ENCODE measurements at regions not wholly inside any gene's neighbourhood (a gene's known extent, or its start where the extent isn't known, plus 50 kb on each side); places are given as distances from the start of the nearest gene placed in this dataset.
"Not testable (repeated sequence)": the region's sequence is repeated elsewhere in the genome, so short reads cannot be mapped to it uniquely, and the experiment has no call there.

GRCh38 chr1:146475086-146475485 is 246.3 kb upstream of the NOTCH2NLA start:
- not testable (repeated sequence) for H3K9ac ChIP-seq (ENCODE audit: low read depth in 1 of 3, low read length in 3 of 3); H3K9me3 ChIP-seq (ENCODE audit: control insufficient read depth in 3 of 3, low read length in 3 of 3); H3K4me3 ChIP-seq (ENCODE audit: low read length in 3 of 3); H3K36me3 ChIP-seq (ENCODE audit: control insufficient read depth in 3 of 3, insufficient read depth in 3 of 3, low read length in 3 of 3); H3K4me1 ChIP-seq (ENCODE audit: control insufficient read depth in 3 of 3, insufficient read depth in 3 of 3, low read length in 3 of 3); H3K27me3 ChIP-seq (ENCODE audit: control insufficient read depth in 3 of 3, insufficient read depth in 3 of 3, low read length in 3 of 3); H3K27ac ChIP-seq (ENCODE audit: low read depth, low read length)

GRCh38 chr1:146474216-146474615 is 245.4 kb upstream of the NOTCH2NLA start:
- not testable (repeated sequence) for H3K27ac ChIP-seq (ENCODE audit: low read depth, low read length); H3K9ac ChIP-seq (ENCODE audit: low read depth in 1 of 3, low read length in 3 of 3)

GRCh38 chr1:146472192-146472861 is 243.5 kb upstream of the NOTCH2NLA start:
- not testable (repeated sequence) for H3K27ac ChIP-seq (ENCODE audit: low read depth, low read length); H3K4me1 ChIP-seq (ENCODE audit: control insufficient read depth in 3 of 3, insufficient read depth in 3 of 3, low read length in 3 of 3); H3K36me3 ChIP-seq (ENCODE audit: control insufficient read depth in 3 of 3, insufficient read depth in 3 of 3, low read length in 3 of 3); H3K9me3 ChIP-seq (ENCODE audit: control insufficient read depth in 3 of 3, low read length in 3 of 3); H3K27me3 ChIP-seq (ENCODE audit: control insufficient read depth in 3 of 3, insufficient read depth in 3 of 3, low read length in 3 of 3)
- Histone ChIP-seq H3K4me3 (ENCODE audit: low read length in 3 of 3) (peak overlapping the region; percentile 29 to 61 (median 55)), H3K9ac (ENCODE audit: low read depth in 1 of 3, low read length in 3 of 3) (peak overlapping the region; percentile 7 to 68 (median 50))

More at GRCh38 chr1:146474216-146474615, 245.4 kb upstream of the NOTCH2NLA start:
- H3K9me3 ChIP-seq (ENCODE audit: control insufficient read depth in 3 of 3, low read length in 3 of 3); H3K36me3 ChIP-seq (ENCODE audit: control insufficient read depth in 3 of 3, insufficient read depth in 3 of 3, low read length in 3 of 3); H3K27me3 ChIP-seq (ENCODE audit: control insufficient read depth in 3 of 3, insufficient read depth in 3 of 3, low read length in 3 of 3); H3K4me3 ChIP-seq (ENCODE audit: low read length in 3 of 3); H3K4me1 ChIP-seq (ENCODE audit: control insufficient read depth in 3 of 3, insufficient read depth in 3 of 3, low read length in 3 of 3): not testable (repeated sequence)

GRCh38 chr1:146459939-146460338 is 231.1 kb upstream of the NOTCH2NLA start:
- H3K9me3 ChIP-seq (ENCODE audit: control insufficient read depth in 3 of 3, low read length in 3 of 3); H3K9ac ChIP-seq (ENCODE audit: low read depth in 1 of 3, low read length in 3 of 3); H3K36me3 ChIP-seq (ENCODE audit: control insufficient read depth in 3 of 3, insufficient read depth in 3 of 3, low read length in 3 of 3); H3K27me3 ChIP-seq (ENCODE audit: control insufficient read depth in 3 of 3, insufficient read depth in 3 of 3, low read length in 3 of 3); H3K27ac ChIP-seq (ENCODE audit: low read depth, low read length); H3K4me3 ChIP-seq (ENCODE audit: low read length in 3 of 3); H3K4me1 ChIP-seq (ENCODE audit: control insufficient read depth in 3 of 3, insufficient read depth in 3 of 3, low read length in 3 of 3): not testable (repeated sequence)

- not testable (repeated sequence) for H3K9me3 ChIP-seq (ENCODE audit: control insufficient read depth in 3 of 3, low read length in 3 of 3); H3K4me1 ChIP-seq (ENCODE audit: control insufficient read depth in 3 of 3, insufficient read depth in 3 of 3, low read length in 3 of 3); H3K27me3 ChIP-seq (ENCODE audit: control insufficient read depth in 3 of 3, insufficient read depth in 3 of 3, low read length in 3 of 3); H3K36me3 ChIP-seq (ENCODE audit: control insufficient read depth in 3 of 3, insufficient read depth in 3 of 3, low read length in 3 of 3); H3K9ac ChIP-seq (ENCODE audit: low read depth in 1 of 3, low read length in 3 of 3); H3K4me3 ChIP-seq (ENCODE audit: low read length in 3 of 3); H3K27ac ChIP-seq (ENCODE audit: low read depth, low read length)
These were observed 230.5 kb upstream of the NOTCH2NLA start for GRCh38 chr1:146459308-146459707.

GRCh38 chr1:146448877-146449246 is 220.0 kb upstream of the NOTCH2NLA start:
- H3K36me3 ChIP-seq (ENCODE audit: control insufficient read depth in 3 of 3, insufficient read depth in 3 of 3, low read length in 3 of 3); H3K9me3 ChIP-seq (ENCODE audit: control insufficient read depth in 3 of 3, low read length in 3 of 3); H3K27ac ChIP-seq (ENCODE audit: low read depth, low read length); H3K4me3 ChIP-seq (ENCODE audit: low read length in 3 of 3); H3K4me1 ChIP-seq (ENCODE audit: control insufficient read depth in 3 of 3, insufficient read depth in 3 of 3, low read length in 3 of 3); H3K9ac ChIP-seq (ENCODE audit: low read depth in 1 of 3, low read length in 3 of 3); H3K27me3 ChIP-seq (ENCODE audit: control insufficient read depth in 3 of 3, insufficient read depth in 3 of 3, low read length in 3 of 3): not testable (repeated sequence)

GRCh38 chr1:146448212-146448876 is 219.5 kb upstream of the NOTCH2NLA start:
- not testable (repeated sequence) for H3K4me3 ChIP-seq (ENCODE audit: low read length in 3 of 3); H3K36me3 ChIP-seq (ENCODE audit: control insufficient read depth in 3 of 3, insufficient read depth in 3 of 3, low read length in 3 of 3); H3K27me3 ChIP-seq (ENCODE audit: control insufficient read depth in 3 of 3, insufficient read depth in 3 of 3, low read length in 3 of 3); H3K27ac ChIP-seq (ENCODE audit: low read depth, low read length); H3K9ac ChIP-seq (ENCODE audit: low read depth in 1 of 3, low read length in 3 of 3); H3K9me3 ChIP-seq (ENCODE audit: control insufficient read depth in 3 of 3, low read length in 3 of 3); H3K4me1 ChIP-seq (ENCODE audit: control insufficient read depth in 3 of 3, insufficient read depth in 3 of 3, low read length in 3 of 3)

- Histone ChIP-seq H3K4me3 (ENCODE audit: low read length in 3 of 3) (peak overlapping the region; percentile 40 to 60 (median 54)), H3K9ac (ENCODE audit: low read depth in 1 of 3, low read length in 3 of 3) (peak overlapping the region in 1 of 3 donors; percentile 45)
- not testable (repeated sequence) for H3K27me3 ChIP-seq (ENCODE audit: control insufficient read depth in 3 of 3, insufficient read depth in 3 of 3, low read length in 3 of 3); H3K9me3 ChIP-seq (ENCODE audit: control insufficient read depth in 3 of 3, low read length in 3 of 3); H3K4me1 ChIP-seq (ENCODE audit: control insufficient read depth in 3 of 3, insufficient read depth in 3 of 3, low read length in 3 of 3); H3K36me3 ChIP-seq (ENCODE audit: control insufficient read depth in 3 of 3, insufficient read depth in 3 of 3, low read length in 3 of 3); H3K27ac ChIP-seq (ENCODE audit: low read depth, low read length)
These were observed 215.0 kb upstream of the NOTCH2NLA start for GRCh38 chr1:146443871-146444222.

GRCh38 chr1:146443088-146443870 is 214.5 kb upstream of the NOTCH2NLA start:
- not testable (repeated sequence) for H3K4me1 ChIP-seq (ENCODE audit: control insufficient read depth in 3 of 3, insufficient read depth in 3 of 3, low read length in 3 of 3); H3K4me3 ChIP-seq (ENCODE audit: low read length in 3 of 3); H3K9ac ChIP-seq (ENCODE audit: low read depth in 1 of 3, low read length in 3 of 3); H3K27ac ChIP-seq (ENCODE audit: low read depth, low read length); H3K36me3 ChIP-seq (ENCODE audit: control insufficient read depth in 3 of 3, insufficient read depth in 3 of 3, low read length in 3 of 3); H3K27me3 ChIP-seq (ENCODE audit: control insufficient read depth in 3 of 3, insufficient read depth in 3 of 3, low read length in 3 of 3); H3K9me3 ChIP-seq (ENCODE audit: control insufficient read depth in 3 of 3, low read length in 3 of 3)

GRCh38 chr1:146438543-146438942 is 209.7 kb upstream of the NOTCH2NLA start:
- H3K27me3 ChIP-seq (ENCODE audit: control insufficient read depth in 3 of 3, insufficient read depth in 3 of 3, low read length in 3 of 3) = not testable (repeated sequence)

More at GRCh38 chr1:146438543-146438942, 209.7 kb upstream of the NOTCH2NLA start:
- not testable (repeated sequence) for H3K27ac ChIP-seq (ENCODE audit: low read depth, low read length); H3K9ac ChIP-seq (ENCODE audit: low read depth in 1 of 3, low read length in 3 of 3); H3K4me3 ChIP-seq (ENCODE audit: low read length in 3 of 3); H3K36me3 ChIP-seq (ENCODE audit: control insufficient read depth in 3 of 3, insufficient read depth in 3 of 3, low read length in 3 of 3); H3K9me3 ChIP-seq (ENCODE audit: control insufficient read depth in 3 of 3, low read length in 3 of 3); H3K4me1 ChIP-seq (ENCODE audit: control insufficient read depth in 3 of 3, insufficient read depth in 3 of 3, low read length in 3 of 3)
